HK-2 (cell line): ENCODE measurements at regions not wholly inside any gene's neighbourhood (a gene's known extent, or its start where the extent isn't known, plus 50 kb on each side); places are given as distances from the start of the nearest gene placed in this dataset.
"Not testable (repeated sequence)": the region's sequence is repeated elsewhere in the genome, so short reads cannot be mapped to it uniquely, and the experiment has no call there.

Experiments
- DNase-seq: peaks from one replicate; pipeline ENCODE4 v3.0.0-alpha.2; 2018; ENCODE audit not compliant: unreplicated experiment

DNA sequence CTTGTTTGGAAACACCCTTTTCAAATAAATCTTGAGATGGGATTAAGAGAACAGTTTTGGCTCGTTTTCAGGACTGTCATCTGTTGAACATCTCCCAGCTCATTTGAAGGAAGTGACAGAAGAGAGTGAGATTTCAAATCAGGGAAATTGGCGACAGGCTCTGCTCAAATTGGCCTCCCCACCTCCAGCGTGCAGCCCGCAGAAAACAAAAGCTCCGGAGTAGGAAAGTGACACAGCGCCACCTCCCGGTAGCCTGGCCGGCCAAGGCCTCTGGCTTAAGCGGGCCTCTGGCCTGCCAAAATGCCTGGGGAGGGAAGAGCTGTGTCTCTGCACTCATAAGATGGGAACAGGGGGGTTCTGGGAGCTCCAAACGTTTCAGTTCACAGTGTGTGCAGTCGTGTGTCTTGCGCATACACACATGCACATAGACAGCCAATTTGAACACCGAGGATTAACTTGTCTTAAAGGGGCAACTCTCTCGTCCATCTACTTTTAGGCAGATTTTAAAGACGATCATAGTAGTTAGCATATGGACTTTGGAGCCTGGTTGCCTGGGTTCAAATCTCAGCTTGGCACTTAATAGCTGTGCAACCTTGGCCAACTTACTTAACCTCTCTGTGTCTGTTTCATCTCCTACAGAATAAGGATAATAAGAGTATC is 132.7 kb upstream of the RCN1 start:
- peak; percentile 39 for DNase-seq

DNA sequence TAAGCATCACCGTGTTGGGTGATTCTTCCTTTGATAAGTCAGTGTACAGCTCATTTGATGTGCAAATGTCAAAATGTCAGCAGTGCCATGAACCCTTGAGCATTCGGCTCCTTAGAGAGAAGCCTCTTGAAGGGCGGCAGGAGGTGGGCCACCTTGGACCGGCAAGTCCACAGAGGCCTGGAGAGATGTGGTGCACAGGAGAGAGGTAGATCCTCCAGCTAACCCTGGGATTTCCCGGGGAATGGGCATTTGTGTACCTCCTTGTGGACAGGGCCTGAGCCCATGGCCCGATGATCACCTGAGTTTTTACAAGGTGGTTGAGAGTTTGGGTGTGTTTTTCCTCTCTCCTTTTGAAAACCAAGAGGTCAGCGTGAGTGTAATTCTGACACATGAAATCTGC is 133.2 kb upstream of the RCN1 start:
- DNase-seq = no peak

DNA sequence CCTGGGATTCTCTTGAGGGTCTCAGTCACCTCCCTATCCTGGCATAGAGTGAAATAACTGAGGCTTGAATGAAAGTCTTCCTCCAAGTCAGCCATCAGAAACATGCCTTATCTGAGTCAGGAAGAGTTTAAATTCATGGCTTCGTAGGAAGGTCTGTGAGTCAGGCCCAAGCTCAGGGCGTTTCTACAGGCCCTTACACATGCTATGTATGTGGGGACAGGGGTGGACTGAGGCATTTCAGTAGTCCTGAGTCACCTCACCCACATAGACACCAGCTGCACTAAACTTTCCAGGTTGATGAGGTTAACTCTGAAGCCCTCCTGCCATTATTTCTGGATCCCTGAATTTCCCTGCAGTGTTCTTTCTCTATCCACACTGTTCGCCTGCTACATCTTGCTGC is 134.6 kb upstream of the RCN1 start:
- no peak for DNase-seq

GRCh38 chr11:31955838-31956237 is 135.0 kb upstream of the RCN1 start:
- no peak for DNase-seq

- DNase-seq = no peak
These were observed 137.0 kb upstream of the RCN1 start for GRCh38 chr11:31953803-31954327.

DNA sequence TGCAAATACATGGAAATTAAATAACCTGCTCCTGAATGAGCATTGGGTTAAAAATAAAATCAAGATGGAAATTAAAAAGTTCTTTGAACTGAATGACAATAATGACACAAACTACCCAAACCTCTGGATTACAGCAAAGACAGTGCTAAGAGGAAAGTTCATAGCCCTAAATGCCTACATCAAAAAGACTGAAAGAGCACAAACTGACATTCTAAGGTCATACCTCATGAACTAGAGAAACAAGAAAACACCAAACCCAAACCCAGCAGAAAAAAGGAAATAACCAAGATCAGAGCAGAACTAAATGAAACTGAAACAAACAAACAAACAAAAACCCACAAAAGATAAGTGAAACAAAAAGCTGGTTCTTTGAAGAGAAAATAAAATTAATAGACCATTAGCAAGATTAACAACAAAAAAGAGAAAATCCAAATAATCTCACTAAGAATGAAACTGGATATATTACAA is 138.6 kb upstream of the PAX6 start:
- DNase-seq = not testable (repeated sequence)

GRCh38 chr11:31947051-31947450 is 135.9 kb upstream of the PAX6 start:
- no peak for DNase-seq

- no peak for DNase-seq
These were observed 132.1 kb upstream of the PAX6 start for GRCh38 chr11:31943056-31943780.

- no peak for DNase-seq
These were observed 129.4 kb upstream of the PAX6 start for GRCh38 chr11:31940371-31941037.

DNA sequence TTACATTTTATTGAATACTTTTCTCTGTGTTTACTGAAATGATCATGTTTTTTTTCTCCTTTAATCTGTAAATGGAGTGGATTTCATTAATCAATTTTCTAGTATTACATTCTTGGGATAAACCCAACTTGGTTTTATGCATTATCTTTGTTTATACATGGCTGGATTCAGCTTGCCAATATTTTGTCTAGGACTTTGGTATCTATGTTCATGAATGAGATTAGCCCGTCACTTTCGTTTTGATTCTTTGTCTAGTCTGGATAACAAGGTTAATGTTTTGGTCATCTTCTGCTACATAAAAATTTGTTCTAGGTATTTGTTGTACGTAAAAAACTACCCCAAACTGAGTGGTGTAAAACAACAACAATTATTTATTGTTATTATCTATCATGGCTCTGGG is 127.9 kb upstream of the PAX6 start:
- DNase-seq = no peak

DNA sequence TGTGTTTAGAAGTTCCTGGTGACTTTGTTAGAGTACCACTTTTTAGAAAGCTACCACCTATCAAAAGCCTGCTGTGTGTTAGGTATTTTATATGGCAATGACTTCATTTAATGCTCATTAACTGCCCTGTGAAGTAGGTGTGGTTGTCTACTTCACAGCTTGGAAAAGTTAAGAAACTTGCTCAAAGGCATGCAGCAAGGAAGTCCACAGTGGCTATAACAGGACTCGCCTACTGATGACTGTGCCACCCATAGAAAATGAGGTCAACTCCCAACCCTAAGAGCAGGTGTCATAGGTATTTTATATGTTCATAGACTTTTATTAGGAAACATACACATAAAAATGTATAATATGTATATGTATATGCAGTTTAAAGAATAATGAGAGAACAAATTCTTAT is 125.2 kb upstream of the PAX6 start:
- no peak for DNase-seq

GRCh38 chr11:31932879-31933278 is 121.8 kb upstream of the PAX6 start:
- DNase-seq = no peak

DNA sequence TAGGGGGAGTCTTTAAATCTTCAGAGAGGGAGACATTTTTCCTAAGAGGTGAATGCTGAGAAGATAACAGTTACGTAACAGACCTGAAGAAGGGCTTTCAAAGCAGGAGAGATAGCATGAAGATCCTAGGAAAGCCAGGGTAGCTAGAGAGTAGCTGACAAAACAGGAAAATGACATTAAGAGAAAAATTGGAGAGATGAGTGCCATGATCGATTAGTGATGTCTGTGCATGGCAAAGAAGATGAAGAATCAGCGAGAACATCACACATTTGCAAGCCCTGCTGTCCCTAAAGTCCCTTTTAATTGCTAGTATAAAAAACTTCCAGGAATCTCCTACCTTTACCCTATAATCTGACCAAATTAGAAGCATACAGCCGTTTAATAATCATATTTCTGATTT is 116.9 kb upstream of the PAX6 start:
- DNase-seq = no peak

DNA sequence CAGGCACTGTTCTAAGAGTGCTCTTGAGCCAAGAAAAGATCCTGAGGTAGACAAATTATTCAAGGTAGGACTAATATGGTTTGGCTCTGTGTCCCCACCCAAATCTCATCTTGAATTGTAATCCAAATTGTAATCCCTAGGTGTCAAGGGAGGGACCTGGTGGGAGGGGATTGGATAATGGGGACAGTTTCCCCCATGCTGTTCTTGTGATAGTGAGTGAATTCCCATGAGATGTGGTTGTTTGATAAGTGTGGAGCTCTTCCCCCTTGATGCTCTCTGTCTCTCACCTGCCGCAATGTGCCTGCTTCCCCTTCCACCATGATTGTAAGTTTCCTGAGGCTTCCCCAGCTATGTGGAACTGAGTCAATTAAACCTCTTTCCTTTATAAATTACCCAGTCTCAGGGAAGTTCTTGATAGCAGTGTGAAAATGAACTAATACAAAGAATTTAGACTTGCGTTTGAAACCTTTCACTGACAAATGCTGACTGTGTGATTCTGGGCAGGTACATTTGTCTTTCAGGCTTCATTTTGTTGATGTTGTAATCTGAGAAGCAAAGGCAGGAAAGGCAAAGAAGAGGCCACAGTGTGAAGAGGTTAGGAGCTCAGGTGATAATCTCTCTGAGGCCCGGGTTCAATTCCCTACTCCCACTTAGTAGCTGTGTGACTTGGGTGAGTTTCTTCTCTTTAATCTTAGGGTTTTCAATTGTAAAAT is 115.8 kb upstream of the PAX6 start:
- no peak for DNase-seq

GRCh38 chr11:31926106-31926505 is 115.0 kb upstream of the PAX6 start:
- no peak for DNase-seq

DNA sequence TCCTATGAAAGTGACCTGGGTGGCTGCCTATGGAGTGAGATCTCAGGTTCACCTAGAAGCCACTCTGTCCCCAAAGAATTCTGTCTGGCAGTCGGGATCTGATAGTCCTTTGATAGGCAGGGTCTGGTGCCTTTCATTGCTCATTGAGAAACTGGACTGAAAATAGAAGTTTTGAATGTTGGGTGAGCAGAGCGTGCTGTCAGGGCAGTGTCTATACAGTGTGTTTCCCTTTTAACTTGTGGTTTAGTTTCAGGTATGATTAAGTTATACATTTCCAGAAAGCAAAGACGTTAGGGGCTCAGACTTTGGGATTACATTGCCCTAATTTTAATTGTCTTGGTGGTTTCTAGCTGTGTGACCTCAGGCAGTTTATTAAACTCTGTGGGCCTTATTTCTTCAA is 111.3 kb upstream of the PAX6 start:
- no peak for DNase-seq

- no peak for DNase-seq
These were observed 110.0 kb upstream of the PAX6 start for GRCh38 chr11:31921081-31921480.

GRCh38 chr11:31919175-31919574 is 108.1 kb upstream of the PAX6 start:
- DNase-seq = no peak

- DNase-seq = no peak
These were observed 104.7 kb upstream of the PAX6 start for GRCh38 chr11:31915867-31916266.

- DNase-seq = no peak
These were observed 102.9 kb upstream of the PAX6 start for GRCh38 chr11:31913985-31914384.

DNA sequence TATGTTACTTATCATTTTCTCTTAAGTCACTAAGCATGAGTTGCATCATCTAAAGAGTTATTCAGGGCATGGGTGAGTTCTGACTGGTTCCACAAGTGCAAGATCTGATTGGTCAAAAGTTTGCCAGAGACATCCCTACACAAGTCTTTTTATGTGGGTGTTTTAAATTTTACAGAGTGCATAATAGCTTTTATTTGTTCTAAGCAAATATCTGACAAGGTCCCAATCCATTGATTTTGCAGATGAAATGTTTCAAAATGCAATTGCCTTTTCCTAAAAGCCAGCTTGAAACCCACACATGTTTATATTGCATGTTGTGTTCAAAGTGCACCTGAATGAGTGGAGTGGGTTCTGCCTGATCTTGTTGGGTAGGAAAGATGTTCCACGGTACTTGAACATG is 101.7 kb upstream of the PAX6 start:
- DNase-seq = no peak

- peak; percentile 1 for DNase-seq
These were observed 99.9 kb upstream of the PAX6 start for GRCh38 chr11:31910950-31911576.
